Mesothelial cell of epicardium (in vitro differentiated cells): ENCODE measurements at regions not wholly inside any gene's neighbourhood (a gene's known extent, or its start where the extent isn't known, plus 50 kb on each side); places are given as distances from the start of the nearest gene placed in this dataset.

ENCODE experiments used
- DNase-seq, 2 experiments: peaks; one replicate each; pipeline ENCODE4 v3.0.0; 2021; ENCODE audit warnings: low spot score in 2 of 2; ENCODE audit not compliant: unreplicated experiment in 2 of 2
- H3K27ac Mint-ChIP-seq: 2 replicates; pipeline ENCODE4 v1.8.0; 2021; ENCODE audit warnings: mixed read lengths
- H3K27me3 Mint-ChIP-seq: 2 replicates; pipeline ENCODE4 v1.8.0; 2021; ENCODE audit warnings: low read depth, mixed read lengths
- H3K36me3 Mint-ChIP-seq: 2 replicates; pipeline ENCODE4 v1.8.0; 2021; ENCODE audit warnings: mixed read lengths
- H3K4me1 Mint-ChIP-seq: 2 replicates; pipeline ENCODE4 v1.8.0; 2021; ENCODE audit warnings: mixed read lengths
- H3K4me3 Mint-ChIP-seq: 2 replicates; pipeline ENCODE4 v1.8.0; 2021; ENCODE audit warnings: mild to moderate bottlenecking, moderate library complexity, mixed read lengths
- H3K9me3 Mint-ChIP-seq: 2 replicates; pipeline ENCODE4 v1.8.0; 2021; ENCODE audit warnings: mixed read lengths
- TF ChIP-seq, protein P1 (sequence below): fragments of 200-600 bp; sonication (generic); IDR thresholded peaks from one replicate; pipeline ENCODE4 v1.5.0; 2021; ENCODE audit warnings: antibody characterized with exemption; ENCODE audit not compliant: unreplicated experiment

DNA sequence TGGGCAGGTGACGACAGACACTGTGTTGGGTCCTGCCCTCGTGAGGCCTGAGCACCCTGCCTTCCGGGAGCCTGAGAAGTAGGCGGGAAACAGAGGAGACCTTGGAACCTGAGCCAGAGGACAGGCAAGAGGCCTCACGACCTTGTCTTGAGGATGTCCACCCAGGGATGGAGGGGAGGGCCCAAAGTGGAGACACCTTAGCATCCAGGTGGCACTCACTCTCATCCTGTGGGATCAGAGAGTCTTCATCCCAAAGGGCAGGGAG lies 347.2 kb downstream of the NPHP4 start:
- no peaks in the 10 kb centered on the region for H3K9me3 Mint-ChIP-seq
- TF ChIP-seq, protein P1, sequence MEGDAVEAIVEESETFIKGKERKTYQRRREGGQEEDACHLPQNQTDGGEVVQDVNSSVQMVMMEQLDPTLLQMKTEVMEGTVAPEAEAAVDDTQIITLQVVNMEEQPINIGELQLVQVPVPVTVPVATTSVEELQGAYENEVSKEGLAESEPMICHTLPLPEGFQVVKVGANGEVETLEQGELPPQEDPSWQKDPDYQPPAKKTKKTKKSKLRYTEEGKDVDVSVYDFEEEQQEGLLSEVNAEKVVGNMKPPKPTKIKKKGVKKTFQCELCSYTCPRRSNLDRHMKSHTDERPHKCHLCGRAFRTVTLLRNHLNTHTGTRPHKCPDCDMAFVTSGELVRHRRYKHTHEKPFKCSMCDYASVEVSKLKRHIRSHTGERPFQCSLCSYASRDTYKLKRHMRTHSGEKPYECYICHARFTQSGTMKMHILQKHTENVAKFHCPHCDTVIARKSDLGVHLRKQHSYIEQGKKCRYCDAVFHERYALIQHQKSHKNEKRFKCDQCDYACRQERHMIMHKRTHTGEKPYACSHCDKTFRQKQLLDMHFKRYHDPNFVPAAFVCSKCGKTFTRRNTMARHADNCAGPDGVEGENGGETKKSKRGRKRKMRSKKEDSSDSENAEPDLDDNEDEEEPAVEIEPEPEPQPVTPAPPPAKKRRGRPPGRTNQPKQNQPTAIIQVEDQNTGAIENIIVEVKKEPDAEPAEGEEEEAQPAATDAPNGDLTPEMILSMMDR, result no peak

DNA sequence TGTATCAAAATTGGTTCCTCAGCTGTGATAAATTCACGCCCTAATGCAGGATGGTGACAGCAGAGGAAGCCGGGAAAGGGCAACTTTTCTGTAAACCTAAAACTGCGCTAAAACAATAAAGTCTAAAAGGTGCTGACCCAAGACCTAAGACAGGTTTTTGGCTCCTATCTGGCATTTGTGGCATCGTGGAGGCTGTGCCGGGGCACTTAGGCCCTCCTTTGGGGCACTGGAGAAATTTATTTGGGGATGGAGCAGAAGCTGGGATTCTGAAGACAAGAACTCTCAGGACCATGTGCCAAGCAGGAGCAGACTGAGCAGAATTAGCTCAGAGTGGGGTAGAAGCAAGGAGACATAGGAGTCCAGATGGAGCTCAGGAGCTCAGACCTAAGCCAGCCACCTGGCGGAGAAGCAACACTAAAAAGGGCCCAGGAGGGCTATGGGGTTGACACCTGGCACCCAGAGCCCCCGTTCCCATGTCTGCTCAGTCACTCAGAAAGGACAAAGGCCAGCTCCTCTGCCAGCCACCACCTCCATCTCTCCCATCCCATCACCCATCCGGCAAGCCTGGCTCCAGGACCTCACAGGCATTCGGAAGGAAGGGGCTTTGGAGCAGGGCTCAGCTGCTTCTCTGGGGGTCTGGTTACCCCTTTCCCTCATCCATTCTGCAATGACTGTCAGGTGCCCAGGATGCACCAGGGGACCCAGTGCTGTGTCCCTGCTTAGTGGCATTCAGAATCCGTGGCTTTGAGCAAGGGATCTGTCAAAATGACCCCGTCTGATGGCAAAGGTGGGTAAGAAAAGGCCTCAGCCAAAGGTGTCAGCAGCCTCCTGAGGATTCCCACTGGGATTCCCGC lies 347.7 kb downstream of the NPHP4 start:
- peak in 1 of 2 experiments; percentile 26 for DNase-seq
- Mint-ChIP-seq H3K4me3 (no peak overlapping the region), H3K27me3 (peaks cover 6% of the 10 kb centered on the region), H3K27ac (no peak overlapping the region), H3K4me1 (no peaks in the 10 kb centered on the region), H3K36me3 (no peaks in the 10 kb centered on the region), H3K9me3 (no peaks in the 10 kb centered on the region)
- TF ChIP-seq, protein P1, result no peak

More for the DNA sequence above, 347.2 kb downstream of the NPHP4 start:
- H3K36me3 Mint-ChIP-seq, result no peaks in the 10 kb centered on the region
- peaks cover 6% of the 10 kb centered on the region for H3K27me3 Mint-ChIP-seq
- peak in 1 of 2 experiments; percentile 13 for DNase-seq
- H3K27ac Mint-ChIP-seq, result no peak overlapping the region
- H3K4me3 Mint-ChIP-seq, result no peak overlapping the region
- H3K4me1 Mint-ChIP-seq, result no peaks in the 10 kb centered on the region

DNA sequence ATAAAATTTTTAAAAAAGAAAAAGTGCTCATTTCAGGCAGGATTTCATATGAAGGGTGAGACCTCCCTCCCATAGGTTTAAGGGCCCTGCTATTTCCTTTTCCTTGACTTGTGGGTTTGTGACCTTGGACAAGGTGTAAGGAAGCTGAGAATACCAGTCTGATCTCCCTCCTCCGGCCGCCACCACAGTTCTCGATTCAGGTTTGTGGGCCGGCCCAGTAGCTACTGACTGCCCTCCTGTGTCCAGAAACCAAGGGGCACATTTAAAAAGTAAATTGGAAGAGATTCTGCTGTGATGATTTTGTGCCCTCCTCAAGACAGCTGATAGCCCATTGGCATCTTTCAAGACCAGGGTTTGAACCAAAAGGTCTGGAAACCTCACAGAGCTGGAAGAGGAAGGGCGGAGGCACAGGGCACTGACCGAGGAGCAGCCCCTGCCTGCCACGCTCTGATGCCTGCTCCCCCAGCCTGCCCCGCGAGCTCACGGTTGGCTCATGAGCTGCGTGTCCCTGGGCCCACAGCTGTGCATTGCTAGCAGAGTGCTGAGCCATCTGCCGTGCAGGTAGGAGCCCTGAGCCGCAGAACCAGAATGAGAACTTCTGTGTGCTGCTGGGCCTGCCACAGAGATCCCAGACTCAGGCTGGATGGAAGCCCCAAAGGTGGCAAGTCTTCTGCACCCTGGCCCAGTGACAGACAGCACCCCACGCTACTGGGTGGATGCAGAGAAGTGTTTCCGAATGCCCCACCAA lies 348.7 kb downstream of the NPHP4 start:
- peaks cover 6% of the 10 kb centered on the region for H3K27me3 Mint-ChIP-seq
- H3K9me3 Mint-ChIP-seq, result no peaks in the 10 kb centered on the region
- H3K4me3 Mint-ChIP-seq, result no peak overlapping the region
- no peaks in the 10 kb centered on the region for H3K4me1 Mint-ChIP-seq
- H3K27ac Mint-ChIP-seq, result no peak overlapping the region
- DNase-seq, result peak in 1 of 2 experiments; percentile 29
- TF ChIP-seq, protein P1, result no peak
- no peaks in the 10 kb centered on the region for H3K36me3 Mint-ChIP-seq

DNA sequence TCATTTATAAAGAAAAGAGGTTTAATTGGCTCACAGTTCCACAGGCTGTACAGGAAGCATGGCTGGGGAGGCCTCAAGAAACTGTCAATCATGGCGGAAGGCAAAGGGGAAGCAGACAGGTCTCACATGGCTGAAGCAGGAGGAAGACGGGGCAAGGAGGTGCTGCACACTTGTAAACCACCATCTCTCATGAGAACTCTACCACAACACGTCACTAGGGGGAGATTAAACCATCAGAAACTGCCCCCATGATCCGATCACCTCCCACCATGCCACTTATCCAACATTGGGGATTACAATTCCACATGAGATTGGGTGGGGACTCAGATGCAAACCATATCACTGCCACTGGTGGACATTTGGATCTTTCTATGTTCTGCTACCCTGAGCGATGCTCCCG lies 351.4 kb downstream of the NPHP4 start:
- no peak overlapping the region for H3K4me3 Mint-ChIP-seq
- H3K36me3 Mint-ChIP-seq, result no peaks in the 10 kb centered on the region
- peaks cover 15% of the 10 kb centered on the region for H3K27me3 Mint-ChIP-seq
- H3K9me3 Mint-ChIP-seq, result peaks cover 4% of the 10 kb centered on the region
- H3K4me1 Mint-ChIP-seq, result no peaks in the 10 kb centered on the region
- peak in 1 of 2 experiments; percentile 14 for DNase-seq
- no peak overlapping the region for H3K27ac Mint-ChIP-seq
- TF ChIP-seq, protein P1, result peak; percentile 22

DNA sequence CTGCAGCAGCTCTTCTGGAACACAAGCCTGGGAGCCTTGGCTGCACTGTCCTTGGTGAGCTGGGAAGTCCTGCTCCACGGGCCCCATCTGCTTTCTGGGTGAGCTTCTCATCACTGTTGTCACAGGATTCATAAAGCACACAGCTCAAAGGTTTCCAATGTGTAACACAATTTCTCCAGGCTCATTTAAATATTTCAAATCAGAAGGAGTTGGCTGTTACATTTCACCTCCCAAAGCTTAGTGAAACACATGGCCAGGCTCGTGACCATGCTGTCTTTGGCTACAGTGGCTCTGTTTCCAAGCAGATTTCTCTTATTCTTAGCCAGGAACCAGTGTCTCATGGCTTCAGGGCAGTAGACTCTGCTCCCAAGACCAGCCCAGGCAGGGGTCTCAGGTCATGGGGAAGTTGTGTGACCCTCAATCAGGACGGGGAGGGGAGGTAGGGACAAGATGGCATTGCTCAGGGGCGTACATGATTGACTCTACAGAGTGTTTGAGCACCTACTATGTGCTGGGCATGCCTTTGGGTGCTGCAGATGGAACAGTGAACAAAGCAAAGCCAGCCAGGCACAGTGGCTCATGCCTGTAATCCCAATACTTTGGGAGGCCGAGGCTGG lies 353.0 kb downstream of the NPHP4 start:
- TF ChIP-seq, protein P1, result no peak
- H3K4me1 Mint-ChIP-seq, result no peaks in the 10 kb centered on the region
- H3K9me3 Mint-ChIP-seq, result peaks cover 4% of the 10 kb centered on the region
- peak in 1 of 2 experiments; percentile 26 for DNase-seq
- H3K36me3 Mint-ChIP-seq, result no peaks in the 10 kb centered on the region
- no peak overlapping the region for H3K27ac Mint-ChIP-seq
- peaks cover 14% of the 10 kb centered on the region for H3K27me3 Mint-ChIP-seq
- H3K4me3 Mint-ChIP-seq, result no peak overlapping the region
